ENCODE measurements at regions not wholly inside any gene's neighbourhood (a gene's known extent, or its start where the extent isn't known, plus 50 kb on each side); places are given as distances from the start of the nearest gene placed in this dataset.
"Not testable (repeated sequence)": the region's sequence is repeated elsewhere in the genome, so short reads cannot be mapped to it uniquely, and the experiment has no call there.

- DNase-seq, result no peak
Measured at GRCh38 chr2:120641366-120641771, 94.3 kb upstream of the GLI2 start.

- DNase-seq, result no peak
Measured at GRCh38 chr2:120642646-120643045, 93.0 kb upstream of the GLI2 start.

GRCh38 chr2:120646994-120647393 lies 88.7 kb upstream of the GLI2 start:
- DNase-seq, result no peak

GRCh38 chr2:120647487-120647886 lies 88.2 kb upstream of the GLI2 start:
- DNase-seq, result no peak

GRCh38 chr2:120649381-120649780 lies 86.3 kb upstream of the GLI2 start:
- DNase-seq, result not testable (repeated sequence)

- no peak for DNase-seq
Measured at GRCh38 chr2:120650022-120650644, 85.5 kb upstream of the GLI2 start.

- no peak for DNase-seq
Measured at GRCh38 chr2:120651818-120652217, 83.8 kb upstream of the GLI2 start.

- no peak for DNase-seq
Measured at GRCh38 chr2:120653046-120653445, 82.6 kb upstream of the GLI2 start.

GRCh38 chr2:120653871-120654270 lies 81.8 kb upstream of the GLI2 start:
- no peak for DNase-seq

GRCh38 chr2:120654381-120655134 lies 81.1 kb upstream of the GLI2 start:
- no peak for DNase-seq

- DNase-seq, result no peak
Measured at GRCh38 chr2:120656273-120656950, 79.3 kb upstream of the GLI2 start.

GRCh38 chr2:120658042-120658769 lies 77.5 kb upstream of the GLI2 start:
- no peak for DNase-seq

GRCh38 chr2:120658770-120659158 lies 76.9 kb upstream of the GLI2 start:
- no peak for DNase-seq

- no peak for DNase-seq
Measured at GRCh38 chr2:120659275-120659977, 76.2 kb upstream of the GLI2 start.

- no peak for DNase-seq
Measured at GRCh38 chr2:120660056-120660694, 75.5 kb upstream of the GLI2 start.

- DNase-seq, result no peak
Measured at GRCh38 chr2:120660771-120661459, 74.8 kb upstream of the GLI2 start.

GRCh38 chr2:120661551-120661950 lies 74.1 kb upstream of the GLI2 start:
- no peak for DNase-seq

- no peak for DNase-seq
Measured at GRCh38 chr2:120662046-120662445, 73.6 kb upstream of the GLI2 start.

GRCh38 chr2:120662746-120663145 lies 72.9 kb upstream of the GLI2 start:
- DNase-seq, result no peak

GRCh38 chr2:120666433-120666832 lies 69.2 kb upstream of the GLI2 start:
- no peak for DNase-seq

GRCh38 chr2:120667981-120668380 lies 67.7 kb upstream of the GLI2 start:
- no peak for DNase-seq
